Ovary (tissue), 1 donor: ENCODE measurements at regions not wholly inside any gene's neighbourhood (a gene's known extent, or its start where the extent isn't known, plus 50 kb on each side); places are given as distances from the start of the nearest gene placed in this dataset.

Source experiments
- EP300 ChIP-seq: sonication (generic); formaldehyde crosslinking; IDR thresholded peaks from one replicate; pipeline ENCODE4 v1.6.1; 2017; ENCODE audit warnings: antibody characterized with exemption
- POLR2A ChIP-seq: fragments of 450-650 bp; IDR thresholded peaks from one replicate; pipeline ENCODE4 v1.6.1; 2017; ENCODE audit warnings: antibody characterized with exemption, mild to moderate bottlenecking, moderate library complexity

DNA sequence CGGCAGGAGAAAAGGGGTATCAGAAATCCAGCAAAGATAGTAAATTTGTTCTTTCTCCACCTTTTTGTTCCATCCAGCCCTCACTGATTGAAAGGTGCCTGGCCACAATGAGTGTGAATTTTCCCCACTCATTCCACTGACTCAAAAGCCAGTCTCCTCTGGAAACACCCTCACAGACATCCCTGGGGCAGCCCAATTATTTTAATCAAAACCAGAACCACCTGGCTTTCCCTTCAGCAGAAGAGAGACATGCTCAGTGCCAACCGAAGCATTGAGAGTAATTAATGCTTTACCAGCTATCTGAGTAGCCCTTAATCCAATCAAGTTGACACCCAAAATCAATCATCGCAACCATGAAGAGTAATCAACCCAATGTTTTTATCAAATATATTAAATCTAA, 1129.6 kb upstream of the GBE1 start:
- TF ChIP-seq EP300 (no peak), POLR2A (no peak)
